Endothelial cell of umbilical vein (primary cell): ENCODE measurements at regions not wholly inside any gene's neighbourhood (a gene's known extent, or its start where the extent isn't known, plus 50 kb on each side); places are given as distances from the start of the nearest gene placed in this dataset.

Experiments
- BruUV-seq: library from RNA; stranded (reverse); fragments of 400-500 nt; replicated peaks from 2 replicates; lab custom pipeline; 2021; lab: Mats Ljungman, UMichigan
- CTCF ChIA-PET: fragments of 300-600, 350-600 bp; sonication (Branson Sonifier 250); formaldehyde crosslinking; loops from one replicate; lab custom pipeline; 2021; ENCODE audit warnings: antibody characterized with exemption, inconsistent platforms; lab: Charles Lee
- POLR2A ChIA-PET: fragments of 300-600, 350-600 bp; sonication (Branson Sonifier 250); formaldehyde crosslinking; loops from one replicate; lab custom pipeline; 2021; ENCODE audit warnings: antibody characterized with exemption, inconsistent platforms; lab: Charles Lee
- DNase-seq: peaks from one replicate; pipeline ENCODE4 v3.0.0-alpha.2; 2011; ENCODE audit warnings: low read depth, low spot score
- FAIRE-seq: peaks from 2 replicates; lab custom pipeline; 2011; peaks lifted over from hg19 to GRCh38; lab: Jason Lieb, UNC
- H2AFZ ChIP-seq: 2 replicates; pipeline ENCODE4 v1.6.0; 2012; ENCODE audit warnings: low read depth, low read length, control low read depth, inconsistent platforms
- H3K27ac ChIP-seq: 2 replicates; pipeline ENCODE4 v1.5.1; 2011; ENCODE audit warnings: low read depth, mild to moderate bottlenecking, control low read depth, low read length, moderate library complexity; ENCODE audit not compliant: insufficient read depth
- H3K27me3 ChIP-seq, 2 experiments: 2 replicates each; pipeline versions ENCODE4 v1.6.0 to v1.6.1; 2011; ENCODE audit warnings: low read length in 2 of 2, mixed read lengths in 1 of 2; ENCODE audit not compliant: control insufficient read depth in 2 of 2, insufficient read depth in 2 of 2
- H3K36me3 ChIP-seq, 2 experiments: 2 replicates in 1 of 2; 3 replicates in 1 of 2; pipeline ENCODE4 v1.5.1; 2011; ENCODE audit warnings: low read length in 2 of 2, mild to moderate bottlenecking in 1 of 2, moderate library complexity in 1 of 2; ENCODE audit not compliant: control insufficient read depth in 2 of 2, insufficient read depth in 2 of 2; ENCODE audit errors: extremely low read depth in 1 of 2
- H3K4me1 ChIP-seq: 3 replicates; pipeline ENCODE4 v1.5.1; 2011; ENCODE audit warnings: mild to moderate bottlenecking, low read length; ENCODE audit not compliant: control insufficient read depth, insufficient read depth; ENCODE audit errors: extremely low read depth
- H3K4me2 ChIP-seq: 2 replicates; pipeline ENCODE4 v1.6.1; 2011; ENCODE audit warnings: low read length, control low read depth, mixed read lengths; ENCODE audit not compliant: insufficient read depth
- H3K4me3 ChIP-seq, 3 experiments: fragments of 200-600 bp in 1 of 3; sonication (generic), shearing (Covaris generic) in 1 of 3; replicated peaks in 1 of 3; 2 replicates each; pipeline ENCODE4 v1.5.1; 2011 to 2016; ENCODE audit warnings: control low read depth in 3 of 3, low read length in 3 of 3, mild to moderate bottlenecking in 2 of 3, inconsistent platforms in 1 of 3, low read depth in 1 of 3, moderate library complexity in 1 of 3; ENCODE audit not compliant: insufficient read depth in 1 of 3
- H3K79me2 ChIP-seq: 2 replicates; pipeline ENCODE4 v1.6.0; 2012; ENCODE audit warnings: low read length, inconsistent platforms; ENCODE audit not compliant: control insufficient read depth, insufficient read depth
- H3K9ac ChIP-seq: replicated peaks from 2 replicates; pipeline ENCODE3; 2011; ENCODE audit warnings: low read length, control low read depth; ENCODE audit not compliant: insufficient read depth; ENCODE audit errors: extremely low read depth
- H3K9me1 ChIP-seq: replicated peaks from 3 replicates; pipeline ENCODE4 v1.6.0; 2011; ENCODE audit warnings: mild to moderate bottlenecking, low read length; ENCODE audit not compliant: control insufficient read depth, insufficient read depth; ENCODE audit errors: extremely low read depth
- H3K9me3 ChIP-seq: replicated peaks from 2 replicates; pipeline ENCODE4 v1.5.1; 2012; ENCODE audit warnings: low read length, inconsistent platforms; ENCODE audit not compliant: control insufficient read depth, insufficient read depth
- H4K20me1 ChIP-seq: replicated peaks from 2 replicates; pipeline ENCODE3; 2011; ENCODE audit warnings: mild to moderate bottlenecking, low read length; ENCODE audit not compliant: control insufficient read depth, insufficient read depth; ENCODE audit errors: extremely low read depth
- CTCF ChIP-seq, 2 donors: IDR thresholded peaks; 1 replicate in 1 of 2; 2 replicates in 1 of 2; pipeline ENCODE4 v1.5.1; 2011; ENCODE audit warnings: low read length in 2 of 2, mild to moderate bottlenecking in 2 of 2, moderate library complexity in 2 of 2, control low read depth in 1 of 2, inconsistent platforms in 1 of 2, low read depth in 1 of 2; ENCODE audit not compliant: insufficient read depth in 1 of 2; ENCODE audit errors: extremely low read depth in 1 of 2
- EZH2 ChIP-seq: IDR thresholded peaks from 2 replicates; pipeline ENCODE4 v1.6.1; 2012; ENCODE audit warnings: borderline replicate concordance, low read depth, mild to moderate bottlenecking, moderate library complexity, low read length, inconsistent platforms; ENCODE audit not compliant: severe bottlenecking
- FOS ChIP-seq: IDR thresholded peaks from 2 replicates; pipeline ENCODE4 v1.6.1; 2011; ENCODE audit warnings: mild to moderate bottlenecking, low read length, moderate library complexity, borderline replicate concordance; ENCODE audit not compliant: insufficient read depth
- GATA2 ChIP-seq: IDR thresholded peaks from 2 replicates; pipeline ENCODE4 v1.7.0; 2011; ENCODE audit warnings: low read depth, mild to moderate bottlenecking, moderate library complexity, mixed read lengths, low read length; ENCODE audit not compliant: insufficient read length, insufficient read depth
- JUN ChIP-seq: IDR thresholded peaks from 2 replicates; pipeline ENCODE4 v1.6.1; 2011; ENCODE audit warnings: borderline replicate concordance, low read depth; ENCODE audit not compliant: insufficient read length, insufficient read depth
- MAX ChIP-seq: IDR thresholded peaks from 2 replicates; pipeline ENCODE4 v1.6.1; 2011; ENCODE audit not compliant: insufficient read depth, insufficient read length
- MYC ChIP-seq: IDR thresholded peaks from one replicate; pipeline ENCODE4 v1.6.1; 2011; ENCODE audit warnings: mild to moderate bottlenecking, low read depth, low read length
- POLR2A ChIP-seq: IDR thresholded peaks from 2 replicates; pipeline ENCODE4 v1.6.1; 2012; ENCODE audit warnings: low read depth, mild to moderate bottlenecking, control low read depth, low read length
- POLR2AphosphoS5 ChIP-seq: IDR thresholded peaks from 2 replicates; pipeline ENCODE4 v1.6.1; 2012; ENCODE audit warnings: low read depth, mild to moderate bottlenecking, control low read depth, low read length, moderate library complexity; ENCODE audit not compliant: insufficient read depth
- dilution Hi-C: fragments of 300-500 bp; cut with MboI; formaldehyde crosslinking; loops from one replicate; pipeline ENCODE4 v1.15.0; 2019; ENCODE audit warnings: low sequenced_read_pairs; ENCODE audit not compliant: extremely low pct_ligation_motif_present
- intact Hi-C: fragments of 100-400 bp; cut with micrococcal nuclease; formaldehyde crosslinking; loops from one replicate; pipeline ENCODE4 v1.10.0; 2022

GRCh38 chr10:34041871-34042270 lies 707.4 kb upstream of the NRP1 start:
- intact Hi-C loops (no loop called here), dilution Hi-C loops (no loop called here)
- H3K79me2 ChIP-seq, result no peaks in the 10 kb centered on the region
- POLR2A ChIA-PET, result no interaction called here
- no peak overlapping the region for H3K4me2 ChIP-seq
- no peaks in the 10 kb centered on the region for H3K27me3 ChIP-seq
- no peaks in the 10 kb centered on the region for H4K20me1 ChIP-seq
- no peaks in the 10 kb centered on the region for H3K36me3 ChIP-seq
- no peaks in the 10 kb centered on the region for H3K4me1 ChIP-seq
- BruUV-seq, result no TSS peak
- H3K9ac ChIP-seq, result no peak overlapping the region
- H3K9me1 ChIP-seq, result no peaks in the 10 kb centered on the region
- FAIRE-seq (no peak), DNase-seq (no peak)
- H2AFZ ChIP-seq, result no peak overlapping the region
- no peaks in the 10 kb centered on the region for H3K9me3 ChIP-seq
- H3K27ac ChIP-seq, result no peak overlapping the region
- CTCF ChIA-PET, result interaction anchor here (0.7 kb wide), 1 partner anchor 16 kb away, joined by 3 read pairs; no protein-coding TSS in a partner anchor
- no peak for TF ChIP-seq JUN
- TF ChIP-seq POLR2A, result no peak
- TF ChIP-seq POLR2AphosphoS5, result no peak
- TF ChIP-seq FOS, result no peak
- TF ChIP-seq EZH2, result no peak
- no peak for TF ChIP-seq GATA2
- no peak for TF ChIP-seq MYC
- no peak for TF ChIP-seq MAX
- no peak for TF ChIP-seq CTCF (IDR thresholded peaks at IDR 0.05; ENCODE audit: extremely low read depth in 1 of 2, insufficient read depth in 1 of 2, low read depth in 1 of 2, low read length in 2 of 2)
- H3K4me3 ChIP-seq, result no peak overlapping the region
